HL-60 (cell line): ENCODE measurements at regions not wholly inside any gene's neighbourhood (a gene's known extent, or its start where the extent isn't known, plus 50 kb on each side); places are given as distances from the start of the nearest gene placed in this dataset.
"Not testable (repeated sequence)": the region's sequence is repeated elsewhere in the genome, so short reads cannot be mapped to it uniquely, and the experiment has no call there.

Experiments used
- DNase-seq, 2 experiments: peaks; one replicate each; pipeline ENCODE4 v3.0.0-alpha.2; 2010 to 2020; ENCODE audit warnings: low read depth in 1 of 2, low spot score in 1 of 2
- H3K27ac ChIP-seq: fragments of 250-450 bp; sonication (Bioruptor Pico); replicated peaks from 2 replicates; pipeline ENCODE4 v1.5.1; 2020; ENCODE audit warnings: mild to moderate bottlenecking, moderate library complexity
- H3K27me3 ChIP-seq: fragments of 250-450 bp; sonication (Bioruptor Pico); 2 replicates; pipeline ENCODE4 v1.5.1; 2021; ENCODE audit warnings: mild to moderate bottlenecking, moderate library complexity; ENCODE audit not compliant: insufficient read depth, poor library complexity, severe bottlenecking
- H3K4me3 ChIP-seq: replicated peaks from 2 replicates; pipeline ENCODE4 v1.5.1; 2011; ENCODE audit warnings: mild to moderate bottlenecking, control low read depth, low read length; ENCODE audit not compliant: insufficient read depth
- CTCF ChIP-seq: IDR thresholded peaks from one replicate; pipeline ENCODE4 v1.5.1; 2011; ENCODE audit warnings: low read length, control low read depth, inconsistent platforms; ENCODE audit not compliant: insufficient read depth
- GABPA ChIP-seq: IDR thresholded peaks from 2 replicates; pipeline ENCODE4 v1.6.1; 2012; ENCODE audit warnings: low read depth
- POLR2AphosphoS5 ChIP-seq: IDR thresholded peaks from 2 replicates; pipeline ENCODE4 v1.6.1; 2012; ENCODE audit warnings: low read depth
- REST ChIP-seq: IDR thresholded peaks from 2 replicates; pipeline ENCODE4 v1.6.1; 2012; ENCODE audit warnings: low read depth; ENCODE audit not compliant: insufficient replicate concordance
- SPI1 ChIP-seq: IDR thresholded peaks from 2 replicates; pipeline ENCODE4 v1.6.1; 2012; ENCODE audit warnings: low read depth, mild to moderate bottlenecking, borderline replicate concordance

DNA sequence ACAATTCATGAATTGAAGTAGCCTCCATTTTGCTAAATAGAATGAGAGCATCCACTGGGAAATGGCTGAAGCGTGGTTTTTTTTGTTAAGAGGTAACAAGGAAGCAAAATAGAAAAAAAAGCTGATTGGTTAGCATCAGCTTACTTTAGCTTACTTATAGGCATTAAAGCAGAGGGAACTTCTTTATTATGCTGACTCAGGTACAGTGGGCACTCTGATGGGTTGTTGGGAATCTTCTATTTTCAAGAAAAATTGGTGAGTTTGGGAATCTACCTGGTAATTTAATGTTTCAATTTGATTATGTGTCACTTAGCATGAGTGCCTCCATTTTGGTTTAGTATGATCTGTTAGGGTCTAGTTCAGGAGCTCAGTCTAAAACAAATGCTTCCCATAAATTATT, 289.6 kb downstream of the ANXA1 start:
- H3K27ac ChIP-seq, result no peak overlapping the region
- H3K4me3 ChIP-seq, result no peak overlapping the region
- no peak for DNase-seq
- TF ChIP-seq REST, result no peak
- TF ChIP-seq POLR2AphosphoS5, result no peak
- no peak for TF ChIP-seq CTCF
- TF ChIP-seq GABPA, result no peak
- TF ChIP-seq SPI1, result no peak
- no peaks in the 10 kb centered on the region for H3K27me3 ChIP-seq

DNA sequence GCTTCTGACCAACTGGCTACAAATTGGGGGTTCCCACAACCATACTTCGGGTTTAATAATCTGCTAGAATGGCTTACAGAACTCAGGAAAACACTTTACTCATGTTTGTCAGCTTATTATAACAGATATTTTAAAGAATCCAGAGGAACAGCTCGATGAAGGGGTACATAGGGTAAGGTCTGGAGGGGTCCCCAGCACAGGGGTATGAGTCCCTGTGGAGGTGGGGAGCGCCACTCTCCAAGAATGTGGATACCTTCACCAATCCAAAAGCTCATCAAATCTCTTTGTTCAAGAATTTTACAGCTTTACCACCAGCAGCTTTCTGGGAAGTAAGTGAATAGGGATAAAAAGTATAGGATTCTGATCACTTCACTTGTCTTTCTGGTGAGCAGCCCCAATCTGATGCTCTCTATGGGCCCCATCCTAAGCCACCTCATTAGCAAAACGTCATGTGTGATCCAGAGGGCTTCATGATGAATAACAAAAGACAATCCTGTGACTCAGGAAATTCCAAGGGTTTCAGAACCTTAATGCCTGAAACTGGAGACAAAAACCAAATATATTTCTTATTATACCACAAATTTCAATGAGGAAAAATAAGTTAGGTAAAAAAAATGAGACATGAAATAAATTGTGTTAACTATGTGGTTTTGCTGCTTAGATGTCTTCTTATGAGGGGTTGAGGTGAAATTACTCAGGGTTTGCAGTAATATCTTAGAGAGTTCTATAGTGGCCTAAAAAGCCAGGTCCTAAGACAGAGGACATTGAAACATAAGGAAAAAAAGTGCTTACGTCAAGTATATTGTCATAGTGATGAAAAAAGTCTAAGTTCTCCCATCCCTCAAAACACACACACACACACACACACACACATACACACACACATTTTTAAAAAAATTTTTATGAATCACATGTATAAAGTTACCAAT, 290.5 kb downstream of the ANXA1 start:
- H3K4me3 ChIP-seq, result no peak overlapping the region
- no peaks in the 10 kb centered on the region for H3K27me3 ChIP-seq
- TF ChIP-seq GABPA, result no peak
- TF ChIP-seq POLR2AphosphoS5, result no peak
- H3K27ac ChIP-seq, result no peak overlapping the region
- DNase-seq, result no peak

- TF ChIP-seq SPI1 (no peak), GABPA (no peak), REST (no peak), CTCF (no peak), POLR2AphosphoS5 (no peak)
- Histone ChIP-seq H3K27ac (no peak overlapping the region), H3K4me3 (no peak overlapping the region), H3K27me3 (no peaks in the 10 kb centered on the region)
- DNase-seq, result no peak
Measured at GRCh38 chr9:73444821-73445220, 293.2 kb downstream of the ANXA1 start.

DNA sequence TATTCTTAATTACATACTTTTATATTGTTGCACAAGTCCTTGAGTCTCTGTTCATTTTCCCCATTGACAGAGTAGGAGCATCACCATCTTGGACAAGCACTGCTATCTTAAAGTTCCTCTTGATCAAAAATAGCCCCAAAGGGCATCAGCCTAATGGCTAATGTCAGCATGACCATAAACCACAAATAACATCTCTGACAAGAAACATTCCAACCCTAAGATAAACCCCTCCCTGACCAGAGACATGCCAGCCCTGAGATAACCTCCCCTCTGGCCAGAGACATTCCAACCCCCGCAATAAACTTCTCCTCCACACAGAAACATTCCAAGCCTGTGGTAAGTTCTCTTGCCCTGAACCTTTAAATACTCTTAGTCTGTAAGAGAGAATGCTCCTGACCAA, 293.7 kb downstream of the ANXA1 start:
- H3K4me3 ChIP-seq, H3K27me3 ChIP-seq, DNase-seq, H3K27ac ChIP-seq: not testable (repeated sequence)

- no peak for DNase-seq
- H3K4me3 ChIP-seq, result no peak overlapping the region
- TF ChIP-seq CTCF (no peak), REST (no peak), GABPA (no peak), SPI1 (no peak), POLR2AphosphoS5 (no peak)
- no peaks in the 10 kb centered on the region for H3K27me3 ChIP-seq
- H3K27ac ChIP-seq, result no peak overlapping the region
Measured at GRCh38 chr9:73446306-73446705, 294.6 kb downstream of the ANXA1 start.
